SK-N-SH (cell line): ENCODE measurements at regions not wholly inside any gene's neighbourhood (a gene's known extent, or its start where the extent isn't known, plus 50 kb on each side); places are given as distances from the start of the nearest gene placed in this dataset.

Source experiments
- CTCF ChIA-PET: fragments of 300-600, 350-600 bp; formaldehyde crosslinking; extraction: SDS; loops from one replicate; lab custom pipeline; 2021; lab: Yijun Ruan, JAX
- POLR2A ChIA-PET: fragments of 350-600 bp; sonication (Branson Sonifier 250); formaldehyde crosslinking; extraction: SDS; loops from one replicate; lab custom pipeline; 2020; ENCODE audit warnings: antibody characterized with exemption, inconsistent platforms; lab: Yijun Ruan, JAX
- DNase-seq: peaks from one replicate; pipeline ENCODE4 v3.0.0; 2012
- H2AFZ ChIP-seq: fragments of 200-600 bp; sonication (generic); 2 replicates; pipeline ENCODE4 v1.8.1; 2016; ENCODE audit warnings: antibody characterized with exemption, mild to moderate bottlenecking, low read depth
- H3F3A ChIP-seq: fragments of 200-600 bp; sonication (generic); replicated peaks from 2 replicates; pipeline ENCODE3; 2016; ENCODE audit warnings: antibody characterized with exemption, mild to moderate bottlenecking; ENCODE audit not compliant: insufficient read depth
- H3K27ac ChIP-seq, 2 experiments: fragments of 200-500 bp in 1 of 2; fragments of 200-600 bp in 1 of 2; sonication (Bioruptor generic) in 1 of 2; sonication (generic), shearing (Covaris generic) in 1 of 2; 2 replicates each; pipeline versions ENCODE4 v1.5.1 to v1.6.1; 2014 to 2016; ENCODE audit warnings: low read depth in 2 of 2, inconsistent platforms in 1 of 2, low read length in 1 of 2, mild to moderate bottlenecking in 1 of 2, mixed read lengths in 1 of 2
- H3K27me3 ChIP-seq: fragments of 200-600 bp; sonication (generic), shearing (Covaris generic); 2 replicates; pipeline ENCODE4 v1.6.1; 2016; ENCODE audit warnings: mixed run types; ENCODE audit not compliant: insufficient read depth
- H3K36me3 ChIP-seq, 2 experiments: fragments of 200-500 bp in 1 of 2; fragments of 200-600 bp in 1 of 2; sonication (Bioruptor generic) in 1 of 2; sonication (generic) in 1 of 2; replicated peaks in 1 of 2; 2 replicates each; pipeline versions ENCODE3 to v1.5.1; 2014 to 2016; ENCODE audit warnings: low read length in 1 of 2, mild to moderate bottlenecking in 1 of 2; ENCODE audit not compliant: insufficient read depth in 2 of 2, control insufficient read depth in 1 of 2
- H3K4me1 ChIP-seq, 2 experiments: fragments of 200-500 bp in 1 of 2; fragments of 200-600 bp in 1 of 2; sonication (Bioruptor generic) in 1 of 2; sonication (generic), shearing (Covaris generic) in 1 of 2; 2 replicates each; pipeline versions ENCODE4 v1.5.1 to v1.6.1; 2014 to 2016; ENCODE audit warnings: low read depth in 1 of 2, low read length in 1 of 2, mixed run types in 1 of 2; ENCODE audit not compliant: insufficient read depth in 2 of 2, control insufficient read depth in 1 of 2
- H3K4me2 ChIP-seq: fragments of 200-600 bp; sonication (generic), shearing (Covaris generic); 2 replicates; pipeline ENCODE4 v1.6.1; 2017; ENCODE audit warnings: mixed run types
- H3K4me3 ChIP-seq, 2 experiments: fragments of 200-500 bp in 1 of 2; fragments of 200-600 bp in 1 of 2; sonication (Bioruptor generic) in 1 of 2; sonication (generic), shearing (Covaris generic) in 1 of 2; 2 replicates each; pipeline versions ENCODE4 v1.5.1 to v1.8.1; 2014 to 2016; ENCODE audit warnings: low read depth in 2 of 2, inconsistent platforms in 1 of 2, low read length in 1 of 2, mild to moderate bottlenecking in 1 of 2, mixed read lengths in 1 of 2, moderate library complexity in 1 of 2
- H3K79me2 ChIP-seq: fragments of 200-600 bp; sonication (generic); 2 replicates; pipeline ENCODE4 v1.8.1; 2017; ENCODE audit warnings: mild to moderate bottlenecking; ENCODE audit not compliant: insufficient read depth
- H3K9ac ChIP-seq: fragments of 200-600 bp; sonication (generic); 2 replicates; pipeline ENCODE4 v1.6.1; 2017; ENCODE audit warnings: mixed run types
- H3K9me2 ChIP-seq: fragments of 200-600 bp; sonication (generic); 2 replicates; pipeline ENCODE4 v1.6.1; 2017; ENCODE audit warnings: mixed run types
- H3K9me3 ChIP-seq: fragments of 200-600 bp; sonication (generic); 2 replicates; pipeline ENCODE4 v1.6.1; 2017; ENCODE audit warnings: mixed run types, mild to moderate bottlenecking, moderate library complexity
- H4K20me1 ChIP-seq: fragments of 200-600 bp; sonication (generic); 2 replicates; pipeline ENCODE4 v1.6.1; 2017; ENCODE audit warnings: mild to moderate bottlenecking, mixed run types; ENCODE audit not compliant: insufficient read depth
- CHD2 ChIP-seq: fragments of 150-350 bp; IDR thresholded peaks from 2 replicates; pipeline ENCODE4 v1.6.1; 2018; ENCODE audit warnings: low read length; ENCODE audit not compliant: partially characterized antibody
- ELF1 ChIP-seq: IDR thresholded peaks from 2 replicates; pipeline ENCODE4 v1.4.0; 2012
- EP300 ChIP-seq, 2 experiments: IDR thresholded peaks; 2 replicates each; pipeline versions ENCODE4 v1.4.0 to v1.6.1; 2012; ENCODE audit warnings: borderline replicate concordance in 1 of 2, low read depth in 1 of 2, low read length in 1 of 2
- FOXJ3 ChIP-seq: sonication (generic); formaldehyde crosslinking; IDR thresholded peaks from 2 replicates; pipeline ENCODE4 v1.5.1; 2020; ENCODE audit warnings: mild to moderate bottlenecking, missing genetic modification reagents
- FOXM1 ChIP-seq: IDR thresholded peaks from 2 replicates; pipeline ENCODE4 v1.4.0; 2012; ENCODE audit warnings: low read depth, mild to moderate bottlenecking
- GATA2 ChIP-seq: sonication (generic); formaldehyde crosslinking; IDR thresholded peaks from 2 replicates; pipeline ENCODE4 v1.5.0; 2020; ENCODE audit warnings: mild to moderate bottlenecking, missing genetic modification reagents
- NFIC ChIP-seq: IDR thresholded peaks from 2 replicates; pipeline ENCODE4 v1.4.0; 2012; ENCODE audit warnings: borderline replicate concordance
- NRF1 ChIP-seq: IDR thresholded peaks from 2 replicates; pipeline ENCODE4 v1.6.1; 2012; ENCODE audit warnings: low read depth, mild to moderate bottlenecking, low read length
- POLR2AphosphoS5 ChIP-seq: IDR thresholded peaks from 2 replicates; pipeline ENCODE4 v1.6.1; 2012; ENCODE audit warnings: low read depth, low read length
- RAD21 ChIP-seq: IDR thresholded peaks from 2 replicates; pipeline ENCODE4 v1.6.1; 2012; ENCODE audit warnings: mild to moderate bottlenecking, low read length
- REST ChIP-seq: IDR thresholded peaks from 2 replicates; pipeline ENCODE4 v1.6.1; 2012; ENCODE audit warnings: mild to moderate bottlenecking, low read depth, low read length, moderate library complexity
- RXRA ChIP-seq: IDR thresholded peaks from 2 replicates; pipeline ENCODE4 v1.4.0; 2012; ENCODE audit warnings: low read depth, mild to moderate bottlenecking, borderline replicate concordance
- TCF12 ChIP-seq: IDR thresholded peaks from 2 replicates; pipeline ENCODE4 v1.4.0; 2012
- USF1 ChIP-seq: IDR thresholded peaks from 2 replicates; pipeline ENCODE4 v1.4.0; 2012; ENCODE audit warnings: low read depth, borderline replicate concordance
- USF2 ChIP-seq: fragments of 150-350 bp; IDR thresholded peaks from 2 replicates; pipeline ENCODE4 v1.6.1; 2017; ENCODE audit warnings: antibody characterized with exemption, low read length, low read depth, borderline replicate concordance
- YY1 ChIP-seq: IDR thresholded peaks from 2 replicates; pipeline ENCODE4 v1.4.0; 2012; ENCODE audit warnings: low read depth, mild to moderate bottlenecking
- WGBS: methylation state at CpG from one replicate; pipeline ENCODE4 v1.1.6; 2017; ENCODE audit warnings: low lambda C conversion rate; 5-methylcytosine and 5-hydroxymethylcytosine counted together

GRCh38 chr18:44028109-44028508 is 652.6 kb upstream of the SETBP1 start:
- Histone ChIP-seq H3F3A (no peaks in the 10 kb centered on the region), H3K9me3 (no peaks in the 10 kb centered on the region), H2AFZ (no peak overlapping the region), H3K79me2 (no peaks in the 10 kb centered on the region), H3K4me3 (no peak overlapping the region), H3K4me2 (no peak overlapping the region), H4K20me1 (no peaks in the 10 kb centered on the region), H3K9me2 (no peaks in the 10 kb centered on the region), H3K4me1 (no peaks in the 10 kb centered on the region), H3K27ac (no peak overlapping the region), H3K36me3 (no peaks in the 10 kb centered on the region), H3K9ac (no peak overlapping the region), H3K27me3 (no peaks in the 10 kb centered on the region)
- ChIA-PET POLR2A (no interaction called here), CTCF (no interaction called here)
- WGBS: 29% methylated on average over 1 of the region's 1 CpG
- TF ChIP-seq NRF1 (no peak), POLR2AphosphoS5 (no peak), USF2 (no peak), RXRA (no peak), YY1 (no peak), RAD21 (no peak), FOXM1 (no peak), FOXJ3 (no peak), REST (no peak), GATA2 (no peak), USF1 (no peak), NFIC (no peak), TCF12 (no peak)
- no peak for DNase-seq

- WGBS: 78% methylated on average over 2 of the region's 2 CpGs
- Histone ChIP-seq H3K4me1 (no peaks in the 10 kb centered on the region), H3K9me3 (no peaks in the 10 kb centered on the region), H3K4me3 (no peak overlapping the region), H3K79me2 (no peaks in the 10 kb centered on the region), H3K27me3 (no peaks in the 10 kb centered on the region), H4K20me1 (no peaks in the 10 kb centered on the region)
- no peak for TF ChIP-seq GATA2
- no peak for TF ChIP-seq ELF1
- TF ChIP-seq CHD2: no peak
- TF ChIP-seq EP300 (IDR thresholded peaks at IDR 0.05; ENCODE audit: borderline replicate concordance in 1 of 2, low read depth in 1 of 2, low read length in 1 of 2): no peak
- TF ChIP-seq, all 33 proteins: peak for 0
- Histone ChIP-seq H3K4me2 (no peak overlapping the region), H3K9me2 (no peaks in the 10 kb centered on the region), H3K27ac (no peak overlapping the region), H3K36me3 (no peaks in the 10 kb centered on the region), H3F3A (no peaks in the 10 kb centered on the region), H2AFZ (no peak overlapping the region), H3K9ac (no peak overlapping the region)
- CTCF ChIA-PET: no interaction called here
- POLR2A ChIA-PET: no interaction called here
- DNase-seq: no peak
These were observed 649.6 kb upstream of the SETBP1 start for GRCh38 chr18:44031063-44031462.
